Endothelial cell of umbilical vein (primary cell): ENCODE measurements at regions not wholly inside any gene's neighbourhood (a gene's known extent, or its start where the extent isn't known, plus 50 kb on each side); places are given as distances from the start of the nearest gene placed in this dataset.

Experiments used
- BruUV-seq: library from RNA; stranded (reverse); fragments of 400-500 nt; replicated peaks from 2 replicates; lab custom pipeline; 2021; lab: Mats Ljungman, UMichigan
- CTCF ChIA-PET: fragments of 300-600, 350-600 bp; sonication (Branson Sonifier 250); formaldehyde crosslinking; loops from one replicate; lab custom pipeline; 2021; ENCODE audit warnings: antibody characterized with exemption, inconsistent platforms; lab: Charles Lee
- POLR2A ChIA-PET: fragments of 300-600, 350-600 bp; sonication (Branson Sonifier 250); formaldehyde crosslinking; loops from one replicate; lab custom pipeline; 2021; ENCODE audit warnings: antibody characterized with exemption, inconsistent platforms; lab: Charles Lee
- DNase-seq: peaks from one replicate; pipeline ENCODE4 v3.0.0-alpha.2; 2011; ENCODE audit warnings: low read depth, low spot score
- FAIRE-seq: peaks from 2 replicates; lab custom pipeline; 2011; peaks lifted over from hg19 to GRCh38; lab: Jason Lieb, UNC
- H2AFZ ChIP-seq: 2 replicates; pipeline ENCODE4 v1.6.0; 2012; ENCODE audit warnings: low read depth, low read length, control low read depth, inconsistent platforms
- H3K27ac ChIP-seq: 2 replicates; pipeline ENCODE4 v1.5.1; 2011; ENCODE audit warnings: low read depth, mild to moderate bottlenecking, control low read depth, low read length, moderate library complexity; ENCODE audit not compliant: insufficient read depth
- H3K27me3 ChIP-seq, 2 experiments: 2 replicates each; pipeline versions ENCODE4 v1.6.0 to v1.6.1; 2011; ENCODE audit warnings: low read length in 2 of 2, mixed read lengths in 1 of 2; ENCODE audit not compliant: control insufficient read depth in 2 of 2, insufficient read depth in 2 of 2
- H3K36me3 ChIP-seq, 2 experiments: 2 replicates in 1 of 2; 3 replicates in 1 of 2; pipeline ENCODE4 v1.5.1; 2011; ENCODE audit warnings: low read length in 2 of 2, mild to moderate bottlenecking in 1 of 2, moderate library complexity in 1 of 2; ENCODE audit not compliant: control insufficient read depth in 2 of 2, insufficient read depth in 2 of 2; ENCODE audit errors: extremely low read depth in 1 of 2
- H3K4me1 ChIP-seq: 3 replicates; pipeline ENCODE4 v1.5.1; 2011; ENCODE audit warnings: mild to moderate bottlenecking, low read length; ENCODE audit not compliant: control insufficient read depth, insufficient read depth; ENCODE audit errors: extremely low read depth
- H3K4me2 ChIP-seq: 2 replicates; pipeline ENCODE4 v1.6.1; 2011; ENCODE audit warnings: low read length, control low read depth, mixed read lengths; ENCODE audit not compliant: insufficient read depth
- H3K4me3 ChIP-seq, 3 experiments: fragments of 200-600 bp in 1 of 3; sonication (generic), shearing (Covaris generic) in 1 of 3; replicated peaks in 1 of 3; 2 replicates each; pipeline ENCODE4 v1.5.1; 2011 to 2016; ENCODE audit warnings: control low read depth in 3 of 3, low read length in 3 of 3, mild to moderate bottlenecking in 2 of 3, inconsistent platforms in 1 of 3, low read depth in 1 of 3, moderate library complexity in 1 of 3; ENCODE audit not compliant: insufficient read depth in 1 of 3
- H3K79me2 ChIP-seq: 2 replicates; pipeline ENCODE4 v1.6.0; 2012; ENCODE audit warnings: low read length, inconsistent platforms; ENCODE audit not compliant: control insufficient read depth, insufficient read depth
- H3K9ac ChIP-seq: replicated peaks from 2 replicates; pipeline ENCODE3; 2011; ENCODE audit warnings: low read length, control low read depth; ENCODE audit not compliant: insufficient read depth; ENCODE audit errors: extremely low read depth
- H3K9me1 ChIP-seq: replicated peaks from 3 replicates; pipeline ENCODE4 v1.6.0; 2011; ENCODE audit warnings: mild to moderate bottlenecking, low read length; ENCODE audit not compliant: control insufficient read depth, insufficient read depth; ENCODE audit errors: extremely low read depth
- H3K9me3 ChIP-seq: replicated peaks from 2 replicates; pipeline ENCODE4 v1.5.1; 2012; ENCODE audit warnings: low read length, inconsistent platforms; ENCODE audit not compliant: control insufficient read depth, insufficient read depth
- H4K20me1 ChIP-seq: replicated peaks from 2 replicates; pipeline ENCODE3; 2011; ENCODE audit warnings: mild to moderate bottlenecking, low read length; ENCODE audit not compliant: control insufficient read depth, insufficient read depth; ENCODE audit errors: extremely low read depth
- CTCF ChIP-seq, 2 donors: IDR thresholded peaks; 1 replicate in 1 of 2; 2 replicates in 1 of 2; pipeline ENCODE4 v1.5.1; 2011; ENCODE audit warnings: low read length in 2 of 2, mild to moderate bottlenecking in 2 of 2, moderate library complexity in 2 of 2, control low read depth in 1 of 2, inconsistent platforms in 1 of 2, low read depth in 1 of 2; ENCODE audit not compliant: insufficient read depth in 1 of 2; ENCODE audit errors: extremely low read depth in 1 of 2
- EZH2 ChIP-seq: IDR thresholded peaks from 2 replicates; pipeline ENCODE4 v1.6.1; 2012; ENCODE audit warnings: borderline replicate concordance, low read depth, mild to moderate bottlenecking, moderate library complexity, low read length, inconsistent platforms; ENCODE audit not compliant: severe bottlenecking
- FOS ChIP-seq: IDR thresholded peaks from 2 replicates; pipeline ENCODE4 v1.6.1; 2011; ENCODE audit warnings: mild to moderate bottlenecking, low read length, moderate library complexity, borderline replicate concordance; ENCODE audit not compliant: insufficient read depth
- JUN ChIP-seq: IDR thresholded peaks from 2 replicates; pipeline ENCODE4 v1.6.1; 2011; ENCODE audit warnings: borderline replicate concordance, low read depth; ENCODE audit not compliant: insufficient read length, insufficient read depth
- MAX ChIP-seq: IDR thresholded peaks from 2 replicates; pipeline ENCODE4 v1.6.1; 2011; ENCODE audit not compliant: insufficient read depth, insufficient read length
- MYC ChIP-seq: IDR thresholded peaks from one replicate; pipeline ENCODE4 v1.6.1; 2011; ENCODE audit warnings: mild to moderate bottlenecking, low read depth, low read length
- POLR2A ChIP-seq: IDR thresholded peaks from 2 replicates; pipeline ENCODE4 v1.6.1; 2012; ENCODE audit warnings: low read depth, mild to moderate bottlenecking, control low read depth, low read length
- POLR2AphosphoS5 ChIP-seq: IDR thresholded peaks from 2 replicates; pipeline ENCODE4 v1.6.1; 2012; ENCODE audit warnings: low read depth, mild to moderate bottlenecking, control low read depth, low read length, moderate library complexity; ENCODE audit not compliant: insufficient read depth
- dilution Hi-C: fragments of 300-500 bp; cut with MboI; formaldehyde crosslinking; loops from one replicate; pipeline ENCODE4 v1.15.0; 2019; ENCODE audit warnings: low sequenced_read_pairs; ENCODE audit not compliant: extremely low pct_ligation_motif_present
- intact Hi-C: fragments of 100-400 bp; cut with micrococcal nuclease; formaldehyde crosslinking; loops from one replicate; pipeline ENCODE4 v1.10.0; 2022

DNA sequence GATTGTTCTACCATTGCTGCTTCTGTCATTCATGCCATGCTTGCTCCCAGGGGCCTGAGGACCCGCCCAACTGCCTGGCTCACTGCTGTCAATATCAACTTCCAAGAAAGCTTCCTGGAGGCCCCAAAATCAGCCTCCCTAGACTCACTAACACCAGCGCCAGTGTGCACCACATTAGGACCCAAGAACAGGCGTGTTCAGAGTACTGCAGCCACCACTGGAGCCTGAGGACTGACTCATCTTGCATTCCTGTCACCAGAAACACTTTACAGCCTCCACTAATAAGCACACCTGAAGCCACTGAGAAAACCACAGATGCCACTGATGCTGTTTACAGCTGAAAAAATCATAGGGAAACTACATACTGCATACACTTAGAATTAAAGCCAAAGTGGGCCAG is 1284.3 kb downstream of the TYW1 start:
- H4K20me1 ChIP-seq, result no peaks in the 10 kb centered on the region
- no peak for TF ChIP-seq FOS
- no peak for TF ChIP-seq JUN
- intact Hi-C loops, result no loop called here
- no peaks in the 10 kb centered on the region for H3K4me1 ChIP-seq
- H3K9me1 ChIP-seq, result no peaks in the 10 kb centered on the region
- no peak overlapping the region for H3K9ac ChIP-seq
- BruUV-seq, result no TSS peak
- ChIA-PET POLR2A (no interaction called here), CTCF (no interaction called here)
- H3K4me3 ChIP-seq, result no peak overlapping the region
- no peaks in the 10 kb centered on the region for H3K79me2 ChIP-seq
- no peaks in the 10 kb centered on the region for H3K36me3 ChIP-seq
- no peaks in the 10 kb centered on the region for H3K9me3 ChIP-seq
- H3K27me3 ChIP-seq, result no peaks in the 10 kb centered on the region
- no peak overlapping the region for H2AFZ ChIP-seq
- no peak for DNase-seq
- no peak overlapping the region for H3K27ac ChIP-seq
- dilution Hi-C loops, result no loop called here
- no peak overlapping the region for H3K4me2 ChIP-seq
- FAIRE-seq, result no peak

GRCh38 chr7:68288144-68288593 is 1291.5 kb downstream of the TYW1 start:
- Histone ChIP-seq H3K79me2 (no peaks in the 10 kb centered on the region), H3K9me1 (no peaks in the 10 kb centered on the region), H4K20me1 (no peaks in the 10 kb centered on the region), H2AFZ (no peak overlapping the region), H3K4me2 (no peak overlapping the region), H3K36me3 (no peaks in the 10 kb centered on the region), H3K9me3 (no peaks in the 10 kb centered on the region), H3K9ac (no peak overlapping the region), H3K27ac (no peak overlapping the region), H3K27me3 (no peaks in the 10 kb centered on the region), H3K4me3 (no peak overlapping the region), H3K4me1 (no peaks in the 10 kb centered on the region)
- intact Hi-C loops (no loop called here), dilution Hi-C loops (no loop called here)
- TF ChIP-seq FOS (no peak), POLR2AphosphoS5 (no peak), MYC (no peak), CTCF (IDR thresholded peaks at IDR 0.05; ENCODE audit: extremely low read depth in 1 of 2, insufficient read depth in 1 of 2, low read depth in 1 of 2, low read length in 2 of 2) (no peak), POLR2A (no peak), EZH2 (no peak), MAX (no peak)
- DNase-seq (no peak), FAIRE-seq (no peak)
- CTCF ChIA-PET, result no interaction called here
- no TSS peak for BruUV-seq
- POLR2A ChIA-PET, result no interaction called here
